Prostate gland (tissue), 2 donors: ENCODE measurements at regions not wholly inside any gene's neighbourhood (a gene's known extent, or its start where the extent isn't known, plus 50 kb on each side); places are given as distances from the start of the nearest gene placed in this dataset.

ENCODE experiments used
- DNase-seq: peaks from one replicate; pipeline ENCODE4 v3.0.0-alpha.2; 2019; ENCODE audit warnings: low spot score
- H3K27ac ChIP-seq, 2 donors: fragments of 200-600 bp; sonication (generic); 2 replicates each; pipeline ENCODE4 v1.5.1; 2017 to 2019
- H3K27me3 ChIP-seq: fragments of 200-600 bp; sonication (generic); replicated peaks from 2 replicates; pipeline ENCODE4 v1.5.1; 2019; ENCODE audit not compliant: insufficient read depth
- H3K36me3 ChIP-seq, 2 donors: fragments of 200-600 bp; sonication (generic); 1 replicate in 1 of 2; 2 replicates in 1 of 2; pipeline versions ENCODE4 v1.5.1 to v1.8.1; 2017 to 2019
- H3K4me1 ChIP-seq: fragments of 200-600 bp; sonication (generic); replicated peaks from 2 replicates; pipeline ENCODE4 v1.5.1; 2019
- H3K4me3 ChIP-seq, 2 donors: fragments of 200-600 bp; sonication (generic); 2 replicates each; pipeline ENCODE4 v1.5.1; 2017 to 2019
- H3K9me3 ChIP-seq: fragments of 200-600 bp; sonication (generic); 2 replicates; pipeline ENCODE4 v1.5.1; 2017
- POLR2A ChIP-seq: fragments of 450-650 bp; IDR thresholded peaks from one replicate; pipeline ENCODE4 v1.6.1; 2016; ENCODE audit warnings: antibody characterized with exemption, mild to moderate bottlenecking
- POLR2AphosphoS5 ChIP-seq: sonication (generic); formaldehyde crosslinking; IDR thresholded peaks from one replicate; pipeline ENCODE4 v1.6.1; 2017; ENCODE audit warnings: antibody characterized with exemption
- WGBS: methylation state at CpG from one replicate; pipeline ENCODE4 v1.1.5; 2018; 5-methylcytosine and 5-hydroxymethylcytosine counted together
- intact Hi-C: fragments of 100-400 bp; cut with DNase I; formaldehyde crosslinking; loops from one replicate; pipeline ENCODE4 v1.14.2; 2022
- TF ChIP-seq, protein P1 (sequence below), 4 experiments: fragments of 200-600 bp in 2 of 4; fragments of 450-650 bp in 2 of 4; sonication (generic) in 2 of 4; IDR thresholded peaks; 1 replicate in 3 of 4; 2 replicates in 1 of 4; pipeline ENCODE4 v1.5.1; 2016 to 2019; ENCODE audit warnings: antibody characterized with exemption in 4 of 4, mild to moderate bottlenecking in 2 of 4, moderate library complexity in 2 of 4

DNA sequence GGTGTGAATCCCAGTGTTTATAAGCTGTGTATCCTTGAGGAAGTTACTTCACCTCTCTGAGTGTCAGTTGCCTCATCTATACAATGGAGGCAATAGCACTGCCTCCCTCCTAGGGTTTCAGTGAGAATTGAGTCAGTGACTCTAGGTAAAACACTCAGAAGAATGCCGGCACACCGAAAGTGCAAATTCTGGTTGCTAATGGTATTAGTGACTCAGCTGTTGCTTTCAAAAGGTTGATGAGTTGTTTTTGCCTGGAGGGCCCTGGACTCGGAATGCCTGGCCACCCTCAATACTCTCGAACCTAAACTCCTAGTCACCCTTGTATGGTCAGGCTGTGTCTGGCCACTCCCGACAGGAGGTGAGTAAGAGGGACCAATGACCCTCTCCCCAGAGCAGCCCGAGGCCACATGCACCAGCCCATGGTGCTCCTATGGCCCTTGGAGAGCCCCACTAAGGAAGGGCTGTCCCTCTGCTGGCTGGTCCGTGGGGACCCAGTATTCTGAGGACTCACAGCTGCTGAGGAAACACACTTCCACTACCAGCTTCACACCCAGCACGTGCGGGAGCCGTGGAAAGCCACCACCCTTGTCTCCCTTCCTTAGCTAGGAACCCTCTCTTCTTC, 60.2 kb downstream of the CALML3 start:
- intact Hi-C loops: no loop called here

DNA sequence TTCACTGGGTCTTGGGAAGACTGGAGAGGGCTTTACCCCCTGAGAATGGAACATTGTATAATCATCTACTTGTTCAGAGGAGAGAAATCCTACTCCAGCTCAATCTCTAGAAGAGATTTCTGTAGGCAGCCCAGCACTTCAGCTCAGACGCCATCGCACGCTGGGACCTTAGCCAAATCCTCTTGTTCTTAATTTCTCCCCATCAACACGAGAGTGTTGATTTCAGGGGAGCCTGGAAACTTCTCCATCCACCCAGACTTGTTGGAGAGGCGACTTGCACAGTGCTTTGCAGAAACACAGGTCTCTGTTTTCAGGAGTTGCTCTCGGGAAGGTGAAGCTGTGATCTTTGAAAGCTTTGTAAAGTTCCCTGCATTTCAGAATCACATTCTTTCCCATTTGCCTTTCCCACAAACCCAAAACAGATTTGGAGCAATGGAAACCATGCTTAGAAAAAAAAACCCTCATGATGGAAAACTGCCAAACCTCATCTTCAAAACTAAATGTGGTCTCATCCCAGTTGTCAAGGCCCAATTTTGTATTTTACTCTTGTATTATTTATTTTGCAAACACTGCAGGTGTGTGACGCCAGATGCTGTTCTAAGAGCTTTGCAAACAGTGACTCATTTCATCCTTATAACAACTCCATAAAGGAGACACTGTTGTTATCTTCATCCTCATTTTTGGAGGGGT, 60.9 kb downstream of the CALML3 start:
- WGBS: 84% methylated on average over 7 of the region's 7 CpGs
- Histone ChIP-seq H3K27me3 (no peaks in the 10 kb centered on the region), H3K4me3 (no peak overlapping the region), H3K27ac (no peak overlapping the region), H3K4me1 (no peaks in the 10 kb centered on the region), H3K9me3 (no peaks in the 10 kb centered on the region), H3K36me3 (no peaks in the 10 kb centered on the region)
- intact Hi-C loops: no loop called here
- DNase-seq: no peak
- TF ChIP-seq POLR2AphosphoS5 (no peak), POLR2A (no peak)
- TF ChIP-seq, protein P1, sequence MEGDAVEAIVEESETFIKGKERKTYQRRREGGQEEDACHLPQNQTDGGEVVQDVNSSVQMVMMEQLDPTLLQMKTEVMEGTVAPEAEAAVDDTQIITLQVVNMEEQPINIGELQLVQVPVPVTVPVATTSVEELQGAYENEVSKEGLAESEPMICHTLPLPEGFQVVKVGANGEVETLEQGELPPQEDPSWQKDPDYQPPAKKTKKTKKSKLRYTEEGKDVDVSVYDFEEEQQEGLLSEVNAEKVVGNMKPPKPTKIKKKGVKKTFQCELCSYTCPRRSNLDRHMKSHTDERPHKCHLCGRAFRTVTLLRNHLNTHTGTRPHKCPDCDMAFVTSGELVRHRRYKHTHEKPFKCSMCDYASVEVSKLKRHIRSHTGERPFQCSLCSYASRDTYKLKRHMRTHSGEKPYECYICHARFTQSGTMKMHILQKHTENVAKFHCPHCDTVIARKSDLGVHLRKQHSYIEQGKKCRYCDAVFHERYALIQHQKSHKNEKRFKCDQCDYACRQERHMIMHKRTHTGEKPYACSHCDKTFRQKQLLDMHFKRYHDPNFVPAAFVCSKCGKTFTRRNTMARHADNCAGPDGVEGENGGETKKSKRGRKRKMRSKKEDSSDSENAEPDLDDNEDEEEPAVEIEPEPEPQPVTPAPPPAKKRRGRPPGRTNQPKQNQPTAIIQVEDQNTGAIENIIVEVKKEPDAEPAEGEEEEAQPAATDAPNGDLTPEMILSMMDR (IDR thresholded peaks at IDR 0.05): no peak

More for the DNA sequence above, 60.2 kb downstream of the CALML3 start:
- 84% methylated on average over 10 of the region's 10 CpGs for WGBS
- Histone ChIP-seq H3K4me1 (no peaks in the 10 kb centered on the region), H3K4me3 (no peak overlapping the region), H3K27ac (no peak overlapping the region), H3K9me3 (no peaks in the 10 kb centered on the region), H3K36me3 (no peaks in the 10 kb centered on the region), H3K27me3 (no peaks in the 10 kb centered on the region)
- no peak for DNase-seq
- TF ChIP-seq, protein P1 (IDR thresholded peaks at IDR 0.05): no peak
- TF ChIP-seq POLR2AphosphoS5: no peak
- TF ChIP-seq POLR2A: no peak

DNA sequence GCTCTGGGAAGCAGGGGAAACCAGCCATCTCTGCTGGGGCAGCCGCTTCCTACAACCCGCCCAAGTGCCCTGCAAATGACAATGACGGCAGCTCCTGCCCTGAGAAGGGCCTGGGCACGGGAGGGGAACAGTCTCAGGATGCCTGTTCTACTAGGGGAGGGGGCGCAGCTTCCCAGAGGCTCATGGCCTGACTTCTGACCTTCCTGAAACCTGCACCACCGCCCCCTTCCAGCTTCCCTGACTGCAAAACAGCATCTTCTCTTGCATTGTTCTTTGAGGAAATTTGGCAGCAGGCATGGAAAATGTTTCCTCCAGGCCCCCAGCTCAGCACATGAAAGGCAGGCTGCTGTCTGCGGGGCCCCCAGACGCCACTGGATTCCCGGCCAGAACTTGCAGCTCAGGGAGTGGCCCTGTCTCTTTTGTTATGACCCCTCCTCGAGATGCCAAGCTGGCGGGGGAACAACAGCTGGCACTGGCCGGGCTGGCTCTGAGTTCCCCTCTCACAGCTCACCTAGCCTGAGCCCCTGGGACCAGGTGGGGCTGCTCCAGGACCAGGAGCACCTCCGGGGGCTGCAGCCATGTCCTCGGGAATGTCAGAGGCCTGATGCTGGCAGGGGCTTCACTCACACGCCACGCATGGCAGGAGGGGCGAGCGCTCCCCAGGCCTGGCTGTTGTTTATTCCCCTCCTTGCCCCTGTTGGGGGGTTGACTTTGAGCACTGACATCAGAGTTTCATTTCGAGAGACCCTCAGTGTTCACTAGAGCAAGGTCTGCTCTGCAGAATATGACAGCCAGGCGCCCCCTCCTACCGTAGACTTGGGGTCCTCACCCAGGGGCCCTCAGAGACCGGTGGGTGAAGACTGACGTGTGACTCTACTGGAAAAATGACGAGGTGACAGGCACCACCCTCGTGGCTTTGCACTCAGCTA, 62.7 kb downstream of the CALML3 start:
- no peaks in the 10 kb centered on the region for H3K4me1 ChIP-seq
- TF ChIP-seq, protein P1 (IDR thresholded peaks at IDR 0.05): no peak
- TF ChIP-seq POLR2AphosphoS5: no peak
- no peak for TF ChIP-seq POLR2A
- intact Hi-C loops: no loop called here
- H3K9me3 ChIP-seq: no peaks in the 10 kb centered on the region
- DNase-seq: no peak
- WGBS: 60% methylated on average over 19 of the region's 25 CpGs
- no peaks in the 10 kb centered on the region for H3K27me3 ChIP-seq
- H3K4me3 ChIP-seq: no peak overlapping the region
- no peaks in the 10 kb centered on the region for H3K36me3 ChIP-seq
- no peak overlapping the region for H3K27ac ChIP-seq

DNA sequence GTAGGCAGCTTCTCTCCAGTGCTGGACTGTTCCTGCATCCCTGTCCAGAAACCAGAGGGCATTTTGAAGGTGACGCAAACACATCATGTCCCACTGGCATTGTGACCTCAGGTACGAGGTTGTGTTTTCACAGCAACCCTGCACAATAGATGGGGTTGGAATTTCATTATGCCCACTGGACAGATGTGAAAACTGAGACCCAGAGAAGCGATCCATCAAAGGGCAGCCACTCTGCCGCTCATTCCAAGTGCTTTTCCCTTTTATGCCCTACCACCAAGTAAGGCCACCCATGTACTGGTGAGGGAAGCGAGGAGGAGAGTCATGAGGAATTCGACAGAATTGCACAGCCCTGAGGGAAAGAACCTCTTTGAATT, 63.3 kb downstream of the CALML3 start:
- TF ChIP-seq POLR2A: no peak
- TF ChIP-seq, protein P1 (IDR thresholded peaks at IDR 0.05): no peak
- no peak for TF ChIP-seq POLR2AphosphoS5
- no peak for DNase-seq
- Histone ChIP-seq H3K4me3 (no peak overlapping the region), H3K9me3 (no peaks in the 10 kb centered on the region), H3K27me3 (no peaks in the 10 kb centered on the region), H3K36me3 (no peaks in the 10 kb centered on the region), H3K27ac (no peak overlapping the region), H3K4me1 (no peaks in the 10 kb centered on the region)
- intact Hi-C loops: no loop called here
- WGBS: 99% methylated on average over 6 of the region's 6 CpGs
